ENCODE measurements at regions not wholly inside any gene's neighbourhood (a gene's known extent, or its start where the extent isn't known, plus 50 kb on each side); places are given as distances from the start of the nearest gene placed in this dataset.

DNA sequence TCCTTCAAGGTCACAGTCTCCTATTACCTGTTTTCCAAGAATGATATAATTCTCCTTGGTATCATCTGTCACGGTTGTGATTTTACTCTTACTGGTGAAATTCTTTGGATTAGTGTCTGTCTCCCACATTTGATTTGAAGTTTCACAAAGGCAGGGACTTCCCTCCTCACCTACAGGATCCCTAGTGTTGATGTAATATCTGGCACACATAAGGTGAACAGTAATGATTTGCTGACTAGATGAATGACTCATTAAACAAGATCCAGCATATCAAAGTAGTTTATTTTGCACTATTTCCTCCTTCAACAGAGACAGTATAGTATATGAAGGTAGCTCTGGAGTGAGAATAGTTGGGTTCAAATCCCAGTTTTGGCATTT, 135.3 kb upstream of the IL1RAPL2 start:
- no peaks in the 10 kb centered on the region for H3K9me3 ChIP-seq (ENCODE audit: insufficient read depth, low read depth, low read length)
- H3K9me2 ChIP-seq (replicated peaks; ENCODE audit: low read depth, low read length): no peaks in the 10 kb centered on the region
- no peak overlapping the region for H3K9ac ChIP-seq (ENCODE audit: low read depth, low read length, poor library complexity, severe bottlenecking)
- no peaks in the 10 kb centered on the region for H4K20me1 ChIP-seq (ENCODE audit: insufficient read depth, low read length, poor library complexity, severe bottlenecking)
- H3F3A ChIP-seq (ENCODE audit: low read depth): no peaks in the 10 kb centered on the region
- H3K27me3 ChIP-seq (ENCODE audit: insufficient read depth, low read length, poor library complexity, severe bottlenecking): no peaks in the 10 kb centered on the region
- no peaks in the 10 kb centered on the region for H3K4me1 ChIP-seq (ENCODE audit: insufficient read depth, low read length, poor library complexity, severe bottlenecking)
- TF ChIP-seq, protein P1, sequence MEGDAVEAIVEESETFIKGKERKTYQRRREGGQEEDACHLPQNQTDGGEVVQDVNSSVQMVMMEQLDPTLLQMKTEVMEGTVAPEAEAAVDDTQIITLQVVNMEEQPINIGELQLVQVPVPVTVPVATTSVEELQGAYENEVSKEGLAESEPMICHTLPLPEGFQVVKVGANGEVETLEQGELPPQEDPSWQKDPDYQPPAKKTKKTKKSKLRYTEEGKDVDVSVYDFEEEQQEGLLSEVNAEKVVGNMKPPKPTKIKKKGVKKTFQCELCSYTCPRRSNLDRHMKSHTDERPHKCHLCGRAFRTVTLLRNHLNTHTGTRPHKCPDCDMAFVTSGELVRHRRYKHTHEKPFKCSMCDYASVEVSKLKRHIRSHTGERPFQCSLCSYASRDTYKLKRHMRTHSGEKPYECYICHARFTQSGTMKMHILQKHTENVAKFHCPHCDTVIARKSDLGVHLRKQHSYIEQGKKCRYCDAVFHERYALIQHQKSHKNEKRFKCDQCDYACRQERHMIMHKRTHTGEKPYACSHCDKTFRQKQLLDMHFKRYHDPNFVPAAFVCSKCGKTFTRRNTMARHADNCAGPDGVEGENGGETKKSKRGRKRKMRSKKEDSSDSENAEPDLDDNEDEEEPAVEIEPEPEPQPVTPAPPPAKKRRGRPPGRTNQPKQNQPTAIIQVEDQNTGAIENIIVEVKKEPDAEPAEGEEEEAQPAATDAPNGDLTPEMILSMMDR (conservative IDR thresholded peaks at IDR 0.05; ENCODE audit: low read length): no peak
- no peak for TF ChIP-seq EZH2phosphoT487 (IDR thresholded peaks at IDR 0.05; ENCODE audit: borderline replicate concordance)
- H2AFZ ChIP-seq (ENCODE audit: low read length): no peak overlapping the region
- H3K4me2 ChIP-seq (ENCODE audit: low read depth, low read length, poor library complexity, severe bottlenecking): no peak overlapping the region
- H3K79me2 ChIP-seq (ENCODE audit: insufficient read depth, low read length): no peaks in the 10 kb centered on the region
- H3K4me3 ChIP-seq (ENCODE audit: low read length, poor library complexity, severe bottlenecking): no peak overlapping the region
- no peaks in the 10 kb centered on the region for H3K36me3 ChIP-seq (ENCODE audit: insufficient read depth, low read length)

DNA sequence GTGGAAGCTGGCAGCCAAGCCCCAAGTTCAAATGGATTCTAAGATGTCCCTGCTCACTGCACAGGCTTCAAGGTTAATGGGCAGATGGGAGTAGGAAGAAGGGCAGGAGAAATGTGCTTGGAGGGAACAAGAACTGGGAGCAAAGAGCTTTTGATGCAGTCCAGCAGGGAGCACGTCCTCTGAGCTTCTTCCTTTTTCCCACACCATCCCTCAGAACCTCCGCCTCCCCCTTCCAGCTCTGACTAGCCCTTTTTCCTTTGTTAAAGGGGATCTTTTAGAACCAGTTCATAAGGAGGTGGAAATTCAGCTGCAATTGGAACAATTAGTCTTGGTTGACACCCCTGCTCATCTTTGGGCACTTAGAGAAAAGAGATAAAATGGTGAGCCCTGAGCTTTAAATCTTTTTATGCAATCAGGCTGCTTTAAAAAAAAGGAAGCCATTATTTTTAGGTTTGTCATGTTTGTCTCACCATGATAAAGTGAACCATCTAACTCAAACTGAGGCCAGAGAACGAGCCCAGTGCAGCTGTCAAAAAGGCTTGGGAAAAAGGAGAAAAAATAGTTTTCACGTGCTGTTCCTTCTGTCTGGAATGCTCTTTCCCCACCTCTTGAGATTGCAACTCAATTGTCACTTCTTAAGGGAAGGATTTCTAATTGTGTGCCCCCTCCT, 135.8 kb upstream of the IL1RAPL2 start:
- no peak overlapping the region for H2AFZ ChIP-seq (ENCODE audit: low read length)

DNA sequence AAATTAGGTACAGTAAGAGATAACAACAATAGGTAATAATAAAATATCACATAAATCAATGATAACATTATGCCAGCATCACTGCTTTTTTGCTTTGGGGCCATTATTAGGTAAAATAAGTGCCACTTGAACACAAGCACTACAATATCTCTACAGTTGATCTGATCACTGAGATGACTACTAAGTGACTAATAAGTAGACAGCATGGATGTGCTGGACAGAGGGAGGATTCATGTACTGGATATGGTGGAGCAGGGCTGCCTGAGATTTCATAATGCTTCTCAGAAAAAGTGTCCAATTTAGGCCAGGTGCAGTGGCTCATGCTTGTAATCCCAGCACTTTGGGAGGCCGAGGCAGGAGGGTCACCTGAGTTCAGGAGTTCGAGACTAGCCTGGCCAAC, 137.8 kb upstream of the IL1RAPL2 start:
- Histone ChIP-seq H3K9ac (ENCODE audit: low read depth, low read length, poor library complexity, severe bottlenecking) (no peak overlapping the region), H2AFZ (ENCODE audit: low read length) (no peak overlapping the region), H3K27me3 (ENCODE audit: insufficient read depth, low read length, poor library complexity, severe bottlenecking) (no peaks in the 10 kb centered on the region), H3F3A (ENCODE audit: low read depth) (no peaks in the 10 kb centered on the region), H3K79me2 (ENCODE audit: insufficient read depth, low read length) (no peaks in the 10 kb centered on the region), H3K4me3 (ENCODE audit: low read length, poor library complexity, severe bottlenecking) (no peak overlapping the region), H3K4me1 (ENCODE audit: insufficient read depth, low read length, poor library complexity, severe bottlenecking) (no peaks in the 10 kb centered on the region), H4K20me1 (ENCODE audit: insufficient read depth, low read length, poor library complexity, severe bottlenecking) (no peaks in the 10 kb centered on the region), H3K4me2 (ENCODE audit: low read depth, low read length, poor library complexity, severe bottlenecking) (no peak overlapping the region), H3K9me3 (ENCODE audit: insufficient read depth, low read depth, low read length) (no peaks in the 10 kb centered on the region), H3K36me3 (ENCODE audit: insufficient read depth, low read length) (no peaks in the 10 kb centered on the region), H3K9me2 (replicated peaks; ENCODE audit: low read depth, low read length) (no peaks in the 10 kb centered on the region)
- TF ChIP-seq, protein P1 (conservative IDR thresholded peaks at IDR 0.05; ENCODE audit: low read length): no peak
- TF ChIP-seq EZH2phosphoT487 (IDR thresholded peaks at IDR 0.05; ENCODE audit: borderline replicate concordance): no peak

More for the DNA sequence above, 135.8 kb upstream of the IL1RAPL2 start:
- Histone ChIP-seq H3K36me3 (ENCODE audit: insufficient read depth, low read length) (no peaks in the 10 kb centered on the region), H3F3A (ENCODE audit: low read depth) (no peaks in the 10 kb centered on the region), H3K4me1 (ENCODE audit: insufficient read depth, low read length, poor library complexity, severe bottlenecking) (no peaks in the 10 kb centered on the region), H3K9me2 (replicated peaks; ENCODE audit: low read depth, low read length) (no peaks in the 10 kb centered on the region), H3K27me3 (ENCODE audit: insufficient read depth, low read length, poor library complexity, severe bottlenecking) (no peaks in the 10 kb centered on the region), H3K9me3 (ENCODE audit: insufficient read depth, low read depth, low read length) (no peaks in the 10 kb centered on the region), H3K9ac (ENCODE audit: low read depth, low read length, poor library complexity, severe bottlenecking) (no peak overlapping the region), H4K20me1 (ENCODE audit: insufficient read depth, low read length, poor library complexity, severe bottlenecking) (no peaks in the 10 kb centered on the region), H3K4me3 (ENCODE audit: low read length, poor library complexity, severe bottlenecking) (no peak overlapping the region), H3K4me2 (ENCODE audit: low read depth, low read length, poor library complexity, severe bottlenecking) (no peak overlapping the region), H3K79me2 (ENCODE audit: insufficient read depth, low read length) (no peaks in the 10 kb centered on the region)
- TF ChIP-seq, protein P1 (conservative IDR thresholded peaks at IDR 0.05; ENCODE audit: low read length): no peak
- no peak for TF ChIP-seq EZH2phosphoT487 (IDR thresholded peaks at IDR 0.05; ENCODE audit: borderline replicate concordance)
